GM19397 (cell line): ENCODE measurements at regions not wholly inside any gene's neighbourhood (a gene's known extent, or its start where the extent isn't known, plus 50 kb on each side); places are given as distances from the start of the nearest gene placed in this dataset.
A peak's percentile ranks its signal among the peaks of the same experiment; 100 is the strongest.
"Not testable (repeated sequence)": the region's sequence is repeated elsewhere in the genome, so short reads cannot be mapped to it uniquely, and the experiment has no call there.

Experiments
- ATAC-seq: cut with Tn5 transposase; IDR thresholded peaks from one replicate; pipeline ENCODE4 v1.9.1; 2021; ENCODE audit warnings: mild to moderate bottlenecking, moderate library complexity; ENCODE audit not compliant: unreplicated experiment

DNA sequence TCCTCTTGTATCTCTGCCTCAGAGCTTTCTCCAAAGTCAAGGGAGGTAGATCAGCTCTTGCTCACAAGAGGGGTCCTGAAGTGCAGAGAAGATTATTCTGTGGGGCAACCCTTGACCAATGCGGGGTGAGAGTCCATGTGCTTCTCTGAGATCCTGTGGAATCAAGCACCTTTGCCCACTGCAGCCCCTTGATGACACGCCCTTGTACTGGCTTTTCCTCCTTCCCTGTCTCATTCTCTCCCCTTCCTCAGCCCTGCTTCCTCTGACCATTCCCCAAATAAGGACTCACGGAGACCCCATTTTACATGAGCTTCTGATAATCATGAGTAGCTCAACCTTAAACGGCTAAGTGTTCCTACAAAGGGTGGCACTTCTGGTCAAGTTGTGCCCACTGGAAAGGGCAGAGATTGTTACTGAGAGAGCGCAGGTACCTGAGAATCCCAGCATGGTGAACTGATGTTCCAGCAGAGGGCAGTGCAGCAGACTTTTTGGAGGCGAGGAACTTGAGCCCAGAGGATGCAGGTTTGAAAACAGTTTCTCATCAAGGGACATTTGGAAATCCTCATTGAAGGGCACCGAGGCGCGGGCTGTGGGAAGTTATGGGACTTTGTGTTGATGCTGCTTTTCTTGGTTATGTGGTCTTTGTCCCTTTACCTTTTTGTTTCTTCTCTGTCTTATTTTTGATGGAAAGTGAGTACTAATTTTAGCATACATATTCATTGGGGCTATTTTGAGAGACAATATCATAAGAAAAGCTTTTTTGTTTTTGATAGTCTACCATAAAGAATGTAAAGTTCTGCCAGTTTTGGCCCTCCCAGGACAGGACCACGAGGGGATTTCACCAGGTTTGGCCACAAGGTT is 201.3 kb downstream of the RBM46 start:
- no peak for ATAC-seq

- ATAC-seq: no peak
Observed at GRCh38 chr4:154983714-154984113, 202.6 kb downstream of the RBM46 start.

DNA sequence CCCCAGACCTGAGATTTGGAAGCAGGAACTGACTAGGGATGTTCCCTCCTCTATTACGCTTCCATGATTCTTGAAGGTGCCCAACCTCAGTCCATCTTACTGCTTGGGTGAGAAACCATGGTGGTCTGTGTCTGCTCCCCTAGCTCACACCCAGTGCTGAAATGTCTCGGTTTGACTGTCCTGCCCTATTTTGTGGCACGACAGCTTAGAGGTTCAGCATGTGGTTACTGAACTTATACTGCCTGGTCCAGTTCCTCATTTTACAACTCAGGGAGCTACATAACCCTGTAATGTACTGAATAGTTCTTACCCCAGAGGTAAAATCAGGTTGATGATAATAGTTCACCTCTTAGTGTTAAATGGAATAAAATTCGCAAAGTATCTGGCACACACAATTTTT is 203.1 kb downstream of the RBM46 start:
- peak; percentile 77 for ATAC-seq

DNA sequence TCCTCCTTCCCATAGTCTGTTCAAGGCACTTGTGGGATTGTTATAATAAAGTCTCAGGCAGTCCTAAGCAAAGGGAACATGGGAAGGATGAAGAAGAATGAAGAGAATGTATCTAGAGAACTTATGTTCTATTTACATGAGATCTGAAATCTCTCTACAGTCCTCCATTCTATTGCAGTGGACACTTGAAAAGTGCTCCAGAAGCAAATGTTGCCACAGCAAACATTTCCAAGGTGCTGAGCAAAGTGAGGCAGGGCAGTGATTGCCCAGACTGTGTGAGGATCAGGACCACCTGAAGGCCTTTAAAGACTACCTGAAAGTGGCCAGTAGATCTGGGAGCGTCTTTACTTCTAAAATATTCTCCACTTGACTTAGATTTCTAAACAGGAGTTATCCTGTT is 203.5 kb downstream of the RBM46 start:
- ATAC-seq: no peak

GRCh38 chr4:154985673-154986072 is 204.6 kb downstream of the RBM46 start:
- no peak for ATAC-seq

DNA sequence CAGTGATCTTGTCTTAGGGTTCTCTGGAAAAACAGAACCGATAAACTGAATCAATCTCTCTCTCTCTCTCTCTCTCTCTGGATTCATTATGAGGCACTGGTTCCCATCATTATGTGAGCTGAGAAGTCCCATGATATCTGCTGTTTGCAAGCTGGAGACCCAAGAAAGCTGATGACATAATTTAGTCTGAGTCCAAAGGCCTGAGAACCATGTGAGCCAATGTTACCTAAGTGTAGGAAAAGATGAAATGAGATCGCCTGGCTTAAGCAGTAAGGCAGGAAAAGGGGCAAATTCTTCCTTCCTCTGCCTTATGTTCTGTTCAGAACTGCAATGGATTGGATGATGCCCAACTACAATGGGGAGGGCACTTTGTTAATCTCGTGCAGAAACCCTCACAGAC is 207.4 kb downstream of the RBM46 start:
- no peak for ATAC-seq

- no peak for ATAC-seq
Observed at GRCh38 chr4:154989511-154989910, 208.4 kb downstream of the RBM46 start.

GRCh38 chr4:154997866-154998265 is 210.6 kb upstream of the NPY2R start:
- ATAC-seq: not testable (repeated sequence)

DNA sequence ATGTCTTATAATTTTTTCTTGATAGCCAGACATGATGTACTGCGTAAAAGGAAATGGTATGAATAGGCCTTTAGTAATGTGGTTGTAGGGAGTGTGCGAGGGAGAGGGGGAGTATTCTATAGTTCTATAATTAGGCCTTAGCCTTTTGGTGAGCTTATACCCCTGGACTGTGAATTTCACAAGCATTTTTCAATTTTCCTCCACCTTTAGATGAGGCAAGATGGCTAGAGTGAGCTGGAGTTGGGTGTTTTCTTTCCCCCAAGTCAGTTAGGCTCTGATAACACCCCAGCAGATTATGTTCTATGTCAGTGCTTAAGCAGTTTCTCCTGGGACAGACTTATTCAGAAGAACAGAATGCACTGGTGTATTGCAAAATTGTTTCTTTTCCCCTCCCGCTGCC is 210.2 kb upstream of the NPY2R start:
- ATAC-seq: no peak

- no peak for ATAC-seq
Observed at GRCh38 chr4:154998773-154999172, 209.7 kb upstream of the NPY2R start.

- no peak for ATAC-seq
Observed at GRCh38 chr4:154999950-155000578, 208.4 kb upstream of the NPY2R start.

- no peak for ATAC-seq
Observed at GRCh38 chr4:155001251-155001650, 207.2 kb upstream of the NPY2R start.

DNA sequence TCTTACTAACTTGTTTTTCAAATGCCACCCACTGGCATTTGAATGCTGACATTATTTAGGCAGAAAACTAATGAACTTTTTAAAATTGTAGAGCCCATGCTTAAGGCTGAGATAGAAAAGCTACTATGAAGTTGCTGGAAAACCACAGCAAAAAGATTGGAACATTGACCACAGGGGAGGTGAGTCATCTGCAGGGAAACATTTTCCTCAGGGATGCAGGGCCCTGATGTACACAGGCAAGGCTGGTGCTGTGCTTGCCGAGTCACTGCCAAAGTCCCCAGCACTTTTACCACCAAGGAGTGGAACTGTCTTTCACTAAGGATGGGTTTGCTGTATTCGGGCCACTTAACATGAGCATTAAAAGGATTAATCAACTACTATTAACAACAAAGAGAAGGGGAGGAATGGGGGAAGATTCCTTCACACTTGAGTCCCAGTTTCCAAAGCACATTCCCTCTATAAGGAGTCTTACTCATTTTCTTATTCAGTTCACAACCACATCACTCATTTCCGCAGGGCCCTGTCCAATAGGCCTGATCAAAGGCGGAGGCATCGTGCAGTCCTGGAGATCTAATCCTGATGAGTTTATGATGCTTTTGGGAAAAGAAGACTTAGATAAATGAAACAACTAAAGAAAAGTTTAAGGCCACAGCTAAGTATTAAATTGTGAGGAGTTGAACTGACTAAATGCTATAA is 202.9 kb upstream of the NPY2R start:
- no peak for ATAC-seq

- no peak for ATAC-seq
Observed at GRCh38 chr4:155007660-155008176, 200.7 kb upstream of the NPY2R start.

DNA sequence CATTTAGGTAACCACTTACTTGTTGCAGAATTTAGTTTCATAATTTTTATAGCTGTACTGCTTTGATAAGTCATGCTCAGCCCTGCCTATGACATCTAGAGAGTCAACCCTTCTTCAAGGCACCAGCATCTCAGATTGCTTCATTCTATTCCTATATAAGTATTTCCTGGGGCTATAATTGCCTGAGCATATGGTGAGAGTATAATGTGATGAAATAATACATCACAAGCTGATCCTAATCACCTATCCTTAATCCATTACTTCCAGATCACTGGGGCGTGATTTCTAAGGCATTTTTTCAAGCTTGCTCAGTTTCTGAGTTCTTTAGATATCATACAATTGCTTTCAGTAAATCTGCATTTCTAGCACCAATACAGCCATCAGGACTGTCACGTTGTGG is 200.0 kb upstream of the NPY2R start:
- ATAC-seq: no peak

GRCh38 chr4:155009288-155009687 is 199.1 kb upstream of the NPY2R start:
- no peak for ATAC-seq

DNA sequence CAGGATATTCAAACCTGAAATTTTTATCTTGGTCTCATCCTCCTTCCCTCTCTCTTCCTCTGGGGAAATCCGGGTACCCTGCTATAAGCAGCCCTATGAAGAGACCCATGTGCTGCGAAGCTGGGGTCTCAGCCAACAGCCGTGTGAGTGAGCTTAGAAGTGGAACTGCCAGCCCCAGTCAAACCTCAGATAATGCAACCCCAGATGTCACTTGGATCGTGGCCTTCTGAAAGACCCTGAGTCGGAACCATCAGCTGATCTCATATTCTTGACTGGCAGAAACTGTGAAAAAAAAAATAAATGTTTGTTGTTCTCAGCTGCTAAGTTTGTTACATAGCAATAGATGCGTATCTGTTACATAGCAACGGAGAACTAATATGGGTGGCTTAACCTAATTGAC is 198.1 kb upstream of the NPY2R start:
- no peak for ATAC-seq

GRCh38 chr4:155011163-155011780 is 197.2 kb upstream of the NPY2R start:
- ATAC-seq: no peak

GRCh38 chr4:155012469-155012868 is 196.0 kb upstream of the NPY2R start:
- ATAC-seq: no peak

DNA sequence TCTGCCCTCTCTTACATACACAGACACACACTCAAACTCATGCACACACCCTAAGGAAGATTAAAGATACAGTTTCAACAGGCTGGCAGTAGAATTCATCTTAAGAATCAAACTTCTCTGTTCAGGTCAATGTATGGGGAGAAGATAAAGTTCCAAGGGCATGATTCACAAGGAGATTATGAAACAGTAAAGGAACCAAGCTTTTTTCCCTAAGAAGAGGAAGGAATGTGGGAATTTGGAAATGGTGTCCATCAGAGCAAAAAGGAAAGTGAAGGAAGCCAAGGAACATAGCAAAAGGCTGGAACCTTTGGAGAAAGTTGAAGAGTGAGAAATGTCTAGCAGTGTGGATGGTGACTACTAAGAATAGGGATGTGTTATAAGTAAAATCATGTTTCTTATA is 191.0 kb upstream of the NPY2R start:
- no peak for ATAC-seq

GRCh38 chr4:155025762-155026457 is 182.5 kb upstream of the NPY2R start:
- ATAC-seq: no peak
